ENCODE measurements at regions not wholly inside any gene's neighbourhood (a gene's known extent, or its start where the extent isn't known, plus 50 kb on each side); places are given as distances from the start of the nearest gene placed in this dataset.
"Not testable (repeated sequence)": the region's sequence is repeated elsewhere in the genome, so short reads cannot be mapped to it uniquely, and the experiment has no call there.

- DNase-seq (ENCODE audit: low read depth), result no peak
Measured at GRCh38 chr7:108813251-108814014, 243.8 kb downstream of the DNAJB9 start.

DNA sequence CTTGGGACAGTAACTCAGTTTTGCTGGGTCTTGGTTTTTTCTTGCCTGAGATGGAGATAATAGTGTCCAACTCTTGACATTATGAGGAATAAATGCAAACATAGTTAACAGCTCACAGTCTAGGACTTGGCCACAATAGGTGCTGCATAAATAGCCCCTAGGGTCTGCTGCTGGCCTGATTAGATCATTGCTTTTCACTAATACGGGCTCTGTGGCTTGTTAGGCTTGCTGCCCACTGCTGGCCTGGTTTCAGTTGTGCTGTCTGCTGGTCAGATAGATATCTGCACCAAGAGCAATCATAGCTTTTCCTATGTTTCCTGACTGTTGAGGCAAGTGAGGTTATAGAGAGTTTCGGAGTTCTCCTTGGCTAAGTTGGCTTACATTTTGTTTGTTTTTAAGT lies 246.1 kb downstream of the DNAJB9 start:
- no peak for DNase-seq (ENCODE audit: low read depth)

GRCh38 chr7:108818742-108819141 lies 249.1 kb downstream of the DNAJB9 start:
- no peak for DNase-seq (ENCODE audit: low read depth)

- peak; percentile 26 for DNase-seq (ENCODE audit: low read depth)
Measured at GRCh38 chr7:108824840-108825580, 255.3 kb downstream of the DNAJB9 start.

GRCh38 chr7:108825581-108825909 lies 255.9 kb downstream of the DNAJB9 start:
- no peak for DNase-seq (ENCODE audit: low read depth)

DNA sequence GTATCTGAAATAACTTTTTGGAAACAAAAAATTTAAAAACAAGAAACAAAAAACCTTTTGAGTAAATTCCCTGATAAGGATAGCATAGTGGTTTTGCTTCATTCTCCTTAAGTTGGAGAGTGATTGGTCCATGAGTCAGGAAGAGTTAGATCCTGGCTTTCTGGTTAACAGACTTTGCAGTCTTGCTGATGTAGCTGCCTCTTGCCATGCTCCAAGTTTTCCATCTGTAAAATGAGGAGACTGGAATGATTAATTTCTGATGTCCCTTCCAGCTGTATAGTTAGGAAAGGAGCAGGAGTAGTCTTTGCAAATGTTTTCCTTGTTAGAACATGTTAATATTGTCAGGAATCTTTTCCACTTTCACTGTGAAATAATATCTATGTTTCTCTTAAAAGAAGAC lies 266.6 kb downstream of the DNAJB9 start:
- DNase-seq (ENCODE audit: low read depth), result no peak

- no peak for DNase-seq (ENCODE audit: low read depth)
Measured at GRCh38 chr7:108838198-108838597, 268.5 kb downstream of the DNAJB9 start.

- DNase-seq (ENCODE audit: low read depth), result no peak
Measured at GRCh38 chr7:108839076-108839475, 269.4 kb downstream of the DNAJB9 start.

- no peak for DNase-seq (ENCODE audit: low read depth)
Measured at GRCh38 chr7:108845951-108846350, 276.3 kb downstream of the DNAJB9 start.

DNA sequence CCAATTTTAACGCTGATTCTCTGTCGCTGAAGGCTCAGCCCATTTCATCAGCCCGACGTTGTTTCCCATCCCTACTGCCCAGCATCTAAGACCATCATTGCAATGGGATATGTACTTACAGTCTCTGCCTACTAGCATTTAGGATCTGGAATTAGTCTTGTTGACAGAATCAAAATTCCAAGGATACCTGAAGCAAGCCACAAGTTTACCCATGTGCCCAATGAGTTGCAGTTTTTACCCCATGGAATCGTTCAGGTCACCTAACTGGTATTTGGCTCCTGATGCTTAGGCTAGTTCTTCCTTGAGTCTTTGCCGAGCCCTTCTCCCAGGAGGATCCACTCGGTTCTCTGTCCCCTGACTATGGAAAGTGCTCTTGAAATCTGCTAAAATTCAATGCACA lies 276.8 kb downstream of the DNAJB9 start:
- DNase-seq (ENCODE audit: low read depth), result no peak

GRCh38 chr7:108848486-108848885 lies 278.8 kb downstream of the DNAJB9 start:
- no peak for DNase-seq (ENCODE audit: low read depth)

- DNase-seq (ENCODE audit: low read depth), result no peak
Measured at GRCh38 chr7:108860615-108861014, 290.9 kb downstream of the DNAJB9 start.

GRCh38 chr7:108861071-108861470 lies 291.4 kb downstream of the DNAJB9 start:
- DNase-seq (ENCODE audit: low read depth), result no peak

DNA sequence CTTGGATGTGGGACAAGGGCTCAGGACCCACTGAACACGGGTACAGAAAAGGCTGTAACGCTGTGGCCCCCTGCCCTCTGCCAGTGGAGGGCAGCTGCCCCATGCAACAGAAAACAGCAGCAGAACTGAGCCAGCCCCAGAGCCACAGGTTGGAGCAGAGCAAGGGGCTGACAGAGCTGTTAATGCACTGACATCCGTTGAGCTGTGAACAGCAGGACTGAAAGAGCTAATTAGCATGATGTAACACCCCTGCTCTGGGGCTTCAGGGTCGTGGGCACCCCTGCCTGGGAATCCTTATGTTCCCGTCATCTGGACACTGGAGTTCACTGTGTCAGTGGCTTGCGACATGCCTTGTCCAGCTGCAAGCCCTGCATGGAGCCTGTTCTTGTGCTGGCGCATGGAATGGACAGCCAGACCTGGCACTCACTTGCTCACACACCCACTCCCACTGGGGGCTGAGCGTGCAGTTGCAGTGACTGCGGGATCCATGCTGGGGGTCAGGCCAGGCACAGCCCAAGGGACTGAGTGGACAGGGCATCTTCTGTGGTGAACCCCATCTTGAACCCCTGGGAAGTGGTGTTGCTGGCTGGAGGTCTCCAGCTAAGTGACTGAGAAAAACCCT lies 293.7 kb downstream of the DNAJB9 start:
- no peak for DNase-seq (ENCODE audit: low read depth)

- DNase-seq (ENCODE audit: low read depth), result no peak
Measured at GRCh38 chr7:108869070-108869469, 299.4 kb downstream of the DNAJB9 start.

- no peak for DNase-seq (ENCODE audit: low read depth)
Measured at GRCh38 chr7:108875139-108875538, 305.5 kb downstream of the DNAJB9 start.

GRCh38 chr7:108890862-108891261 lies 321.2 kb downstream of the DNAJB9 start:
- no peak for DNase-seq (ENCODE audit: low read depth)

GRCh38 chr7:108908456-108908855 lies 338.8 kb downstream of the DNAJB9 start:
- no peak for DNase-seq (ENCODE audit: low read depth)

GRCh38 chr7:108911016-108911415 lies 341.3 kb downstream of the DNAJB9 start:
- DNase-seq (ENCODE audit: low read depth), result no peak

DNA sequence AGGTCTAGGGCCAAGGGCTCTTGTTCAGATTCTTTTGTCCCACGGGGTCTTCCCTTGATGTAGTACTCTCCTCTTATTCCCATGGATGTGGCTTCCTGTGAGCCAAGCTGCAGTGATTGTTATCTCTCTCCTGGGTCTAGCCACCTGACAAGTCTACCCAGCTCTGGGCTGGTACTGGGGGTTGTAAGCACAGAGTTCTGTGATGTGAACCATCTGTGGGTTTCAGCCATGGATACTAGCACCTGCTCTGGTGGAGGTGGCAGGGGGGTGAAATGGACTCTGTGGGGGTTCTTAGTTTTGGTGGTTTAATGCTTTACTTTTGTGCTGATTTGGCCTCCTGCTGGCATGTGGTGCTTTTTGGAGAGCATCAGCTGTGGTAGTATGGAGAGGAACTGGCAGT lies 350.8 kb downstream of the DNAJB9 start:
- no peak for DNase-seq (ENCODE audit: low read depth)

- DNase-seq (ENCODE audit: low read depth), result not testable (repeated sequence)
Measured at GRCh38 chr7:108943048-108943447, 373.4 kb downstream of the DNAJB9 start.

DNA sequence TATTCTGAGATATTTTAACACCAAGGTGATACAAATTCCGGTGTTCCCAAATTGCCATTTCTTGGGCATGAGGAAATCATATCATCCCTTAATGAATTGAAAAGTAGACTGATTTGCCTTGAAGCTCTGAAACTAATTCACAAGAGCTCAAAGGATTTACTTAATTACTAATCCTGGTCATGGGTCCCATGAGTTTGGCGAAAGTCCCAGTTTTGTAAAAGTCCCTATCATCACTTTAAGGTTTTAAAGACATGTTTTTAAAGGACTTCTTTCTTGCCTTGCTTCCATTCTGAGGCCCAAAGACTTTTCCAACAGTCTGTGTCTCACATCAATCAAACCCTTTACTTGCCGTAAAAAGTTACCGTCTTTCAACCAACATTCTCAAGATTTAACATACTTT lies 377.9 kb downstream of the DNAJB9 start:
- no peak for DNase-seq (ENCODE audit: low read depth)

DNA sequence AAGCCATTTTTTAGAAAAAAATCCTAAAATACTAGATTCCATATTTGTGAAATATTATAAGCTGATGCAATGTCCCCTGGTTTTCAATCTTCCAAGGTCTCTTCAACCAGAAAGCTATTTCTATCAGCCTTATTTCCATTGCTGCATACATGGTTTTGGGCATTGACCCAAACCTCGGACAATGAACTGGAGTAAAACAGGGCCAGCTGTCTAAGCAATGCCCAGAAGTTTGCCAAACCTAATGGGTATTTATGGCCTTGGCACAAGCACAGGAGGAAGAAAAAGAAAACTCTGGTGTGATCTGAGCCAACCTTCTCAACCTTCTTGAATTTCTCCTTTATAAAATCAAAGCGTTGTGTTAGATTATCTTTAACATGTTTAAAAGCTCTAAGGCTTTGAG lies 402.3 kb downstream of the DNAJB9 start:
- DNase-seq (ENCODE audit: low read depth), result no peak

Measured in M059J (cell line).